ENCODE measurements at regions not wholly inside any gene's neighbourhood (a gene's known extent, or its start where the extent isn't known, plus 50 kb on each side); places are given as distances from the start of the nearest gene placed in this dataset.

GRCh38 chr18:1392046-1392445 lies 487.4 kb downstream of the ADCYAP1 start:
- WGBS, 2 donors, result 35 to 40% methylated on average over 3 of the region's 3 CpGs
- no peak for DNase-seq
- H3K4me1 ChIP-seq, result no peaks in the 10 kb centered on the region
- no peaks in the 10 kb centered on the region for H3K36me3 ChIP-seq
- no peak overlapping the region for H3K27ac ChIP-seq
- no peaks in the 10 kb centered on the region for H3K9me3 ChIP-seq
- H3K4me3 ChIP-seq, result no peak overlapping the region
- H3K27me3 ChIP-seq, result no peaks in the 10 kb centered on the region
- TF ChIP-seq POLR2A (IDR thresholded peaks at IDR 0.05) (no peak), CTCF (IDR thresholded peaks at IDR 0.05) (no peak)
- intact Hi-C loops (cut with DNase I), result no loop called here

- no peak overlapping the region for H3K27ac ChIP-seq
- intact Hi-C loops (cut with DNase I), result no loop called here
- H3K9me3 ChIP-seq, result no peaks in the 10 kb centered on the region
- no peaks in the 10 kb centered on the region for H3K4me1 ChIP-seq
- WGBS, 2 donors, result 51 to 72% methylated on average over 7 of the region's 7 CpGs
- no peak overlapping the region for H3K4me3 ChIP-seq
- no peak for DNase-seq
- H3K36me3 ChIP-seq, result no peaks in the 10 kb centered on the region
- H3K27me3 ChIP-seq, result no peaks in the 10 kb centered on the region
- TF ChIP-seq CTCF (IDR thresholded peaks at IDR 0.05), result no peak
- no peak for TF ChIP-seq POLR2A (IDR thresholded peaks at IDR 0.05)
Measured at GRCh38 chr18:1392865-1393734, 488.4 kb downstream of the ADCYAP1 start.

- no peak for TF ChIP-seq POLR2A (IDR thresholded peaks at IDR 0.05)
- TF ChIP-seq CTCF (IDR thresholded peaks at IDR 0.05), result no peak
- intact Hi-C loops (cut with DNase I), result no loop called here
Measured at GRCh38 chr18:1393929-1394328, 489.3 kb downstream of the ADCYAP1 start.

GRCh38 chr18:1394426-1394825 lies 489.8 kb downstream of the ADCYAP1 start:
- Histone ChIP-seq H3K27ac (no peak overlapping the region), H3K27me3 (no peaks in the 10 kb centered on the region), H3K4me1 (no peaks in the 10 kb centered on the region), H3K36me3 (no peaks in the 10 kb centered on the region), H3K9me3 (no peaks in the 10 kb centered on the region), H3K4me3 (no peak overlapping the region)
- no peak for DNase-seq
- intact Hi-C loops (cut with DNase I), result no loop called here
- TF ChIP-seq CTCF (IDR thresholded peaks at IDR 0.05) (no peak), POLR2A (IDR thresholded peaks at IDR 0.05) (no peak)
- WGBS, 2 donors, result 85 to 92% methylated on average over 1 of the region's 1 CpG

More at GRCh38 chr18:1393929-1394328, 489.3 kb downstream of the ADCYAP1 start:
- Histone ChIP-seq H3K9me3 (no peaks in the 10 kb centered on the region), H3K4me3 (no peak overlapping the region), H3K36me3 (no peaks in the 10 kb centered on the region), H3K4me1 (no peaks in the 10 kb centered on the region), H3K27me3 (no peaks in the 10 kb centered on the region), H3K27ac (no peak overlapping the region)
- DNase-seq, result no peak
- 88 to 89% methylated on average over 1 of the region's 1 CpG for WGBS, 2 donors

- Histone ChIP-seq H3K4me3 (no peak overlapping the region), H3K27ac (no peak overlapping the region), H3K9me3 (no peaks in the 10 kb centered on the region), H3K27me3 (no peaks in the 10 kb centered on the region), H3K36me3 (no peaks in the 10 kb centered on the region), H3K4me1 (no peaks in the 10 kb centered on the region)
- 73 to 83% methylated on average over 5 of the region's 5 CpGs for WGBS, 2 donors
- no peak for DNase-seq
- intact Hi-C loops (cut with DNase I), result no loop called here
- no peak for TF ChIP-seq CTCF (IDR thresholded peaks at IDR 0.05)
- TF ChIP-seq POLR2A (IDR thresholded peaks at IDR 0.05), result no peak
Measured at GRCh38 chr18:1394966-1395365, 490.3 kb downstream of the ADCYAP1 start.

All from esophagus squamous epithelium (tissue), 5 donors.